A549 (cell line): ENCODE measurements at regions not wholly inside any gene's neighbourhood (a gene's known extent, or its start where the extent isn't known, plus 50 kb on each side); places are given as distances from the start of the nearest gene placed in this dataset.
A peak's percentile ranks its signal among the peaks of the same experiment; 100 is the strongest.

Experiments
- CEBPB ChIP-seq, 2 experiments: fragments of >200 bp in 1 of 2; sonication (Bioruptor Twin) in 1 of 2; formaldehyde crosslinking in 1 of 2; IDR thresholded peaks; 2 replicates each; pipeline ENCODE4 v1.6.1; 2012 to 2016
- CTCF ChIP-seq: fragments of >200 bp; sonication (Bioruptor Twin); formaldehyde crosslinking; IDR thresholded peaks from 3 replicates; pipeline ENCODE4 v1.5.1; 2016
- HDAC2 ChIP-seq: fragments of 200-600 bp; sonication (generic); IDR thresholded peaks from 2 replicates; pipeline ENCODE4 v1.6.1; 2016
- HOXB13 ChIP-seq: fragments of 250-450 bp; sonication (Bioruptor Pico); IDR thresholded peaks from 2 replicates; pipeline ENCODE4 v1.5.0; 2020; ENCODE audit warnings: low read depth, mild to moderate bottlenecking, moderate library complexity
- JUN ChIP-seq, 2 experiments: fragments of >200 bp; sonication (Bioruptor Twin); formaldehyde crosslinking; IDR thresholded peaks; 2 replicates in 1 of 2; 3 replicates in 1 of 2; pipeline ENCODE4 v1.6.1; 2016 to 2017
- MYC ChIP-seq: IDR thresholded peaks from 2 replicates; pipeline ENCODE4 v1.6.1; 2012; ENCODE audit warnings: mild to moderate bottlenecking, inconsistent platforms, low read length, improper control_type of control experiment, borderline replicate concordance
- NFE2L2 ChIP-seq: fragments of 150-350 bp; conservative IDR thresholded peaks from 2 replicates; pipeline ENCODE4 v1.6.1; 2014; ENCODE audit warnings: low read length
- POLR2A ChIP-seq: IDR thresholded peaks from 2 replicates; pipeline ENCODE4 v1.6.1; 2012; ENCODE audit warnings: mild to moderate bottlenecking, low read length
- RAD21 ChIP-seq, 2 experiments: fragments of >200 bp in 1 of 2; sonication (Bioruptor Twin) in 1 of 2; formaldehyde crosslinking in 1 of 2; IDR thresholded peaks in 1 of 2; conservative IDR thresholded peaks in 1 of 2; 2 replicates in 1 of 2; 3 replicates in 1 of 2; pipeline ENCODE4 v1.6.1; 2012 to 2018; ENCODE audit warnings: inconsistent platforms in 1 of 2
- SMC3 ChIP-seq: fragments of >200 bp; sonication (Bioruptor Twin); formaldehyde crosslinking; IDR thresholded peaks from 3 replicates; pipeline ENCODE4 v1.6.1; 2018; ENCODE audit warnings: inconsistent platforms
- ZFP36 ChIP-seq: fragments of 450-650 bp; IDR thresholded peaks from 2 replicates; pipeline ENCODE4 v1.6.1; 2014; ENCODE audit warnings: borderline replicate concordance; ENCODE audit not compliant: partially characterized antibody
- ZSCAN20 ChIP-seq: fragments of 250-450 bp; sonication (Bioruptor Pico); IDR thresholded peaks from 2 replicates; pipeline ENCODE4 v1.8.0; 2022; ENCODE audit warnings: mild to moderate bottlenecking, moderate library complexity
- TF ChIP-seq, protein P1 (sequence below): fragments of 450-650 bp; IDR thresholded peaks from 2 replicates; pipeline ENCODE4 v1.6.1; 2014; ENCODE audit warnings: antibody characterized with exemption

- TF ChIP-seq CTCF (no peak), HOXB13 (CRISPR knock-in tag) (no peak), SMC3 (0 out of 3 replicates have a peak, but pooled peaks have one; percentile 13), NFE2L2 (no peak), POLR2A (no peak), JUN (IDR thresholded peaks at IDR 0.05) (peak; percentile 65 to 73; a peak in 3 of 5 replicates), ZFP36 (no peak), HDAC2 (no peak), ZSCAN20 (CRISPR knock-in tag) (no peak), RAD21 (conservative IDR thresholded peaks at IDR 0.05 in 1 of 2, IDR thresholded peaks at IDR 0.05 in 1 of 2) (no peak), CEBPB (IDR thresholded peaks at IDR 0.05) (peak; percentile 96 to 99), MYC (no peak)
- TF ChIP-seq, protein P1, sequence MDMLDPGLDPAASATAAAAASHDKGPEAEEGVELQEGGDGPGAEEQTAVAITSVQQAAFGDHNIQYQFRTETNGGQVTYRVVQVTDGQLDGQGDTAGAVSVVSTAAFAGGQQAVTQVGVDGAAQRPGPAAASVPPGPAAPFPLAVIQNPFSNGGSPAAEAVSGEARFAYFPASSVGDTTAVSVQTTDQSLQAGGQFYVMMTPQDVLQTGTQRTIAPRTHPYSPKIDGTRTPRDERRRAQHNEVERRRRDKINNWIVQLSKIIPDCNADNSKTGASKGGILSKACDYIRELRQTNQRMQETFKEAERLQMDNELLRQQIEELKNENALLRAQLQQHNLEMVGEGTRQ, result no peak
These were observed 61.1 kb upstream of the FAM216B start for GRCh38 chr13:42720113-42720857.
